Parathyroid adenoma (tissue), 2 donors: ENCODE measurements at regions not wholly inside any gene's neighbourhood (a gene's known extent, or its start where the extent isn't known, plus 50 kb on each side); places are given as distances from the start of the nearest gene placed in this dataset.

Source experiments
- H2AFZ ChIP-seq: fragments of 300-600 bp; sonication (generic); one replicate; pipeline ENCODE4 v1.7.0; 2017; ENCODE audit warnings: antibody characterized with exemption, mild to moderate bottlenecking
- H3K27ac ChIP-seq: fragments of 300-600 bp; sonication (generic); one replicate; pipeline ENCODE4 v1.7.0; 2017
- H3K27me3 ChIP-seq: fragments of 300-600 bp; sonication (generic); one replicate; pipeline ENCODE4 v1.7.0; 2017; ENCODE audit warnings: low read length; ENCODE audit not compliant: control insufficient read depth, insufficient read depth
- H3K36me3 ChIP-seq: fragments of 300-600 bp; sonication (generic); one replicate; pipeline ENCODE4 v1.7.0; 2017; ENCODE audit warnings: low read length; ENCODE audit not compliant: control insufficient read depth, insufficient read depth
- H3K4me1 ChIP-seq: fragments of 300-600 bp; sonication (generic); one replicate; pipeline ENCODE4 v1.7.0; 2017; ENCODE audit warnings: control low read depth
- H3K4me2 ChIP-seq: fragments of 300-600 bp; sonication (generic); one replicate; pipeline ENCODE4 v1.7.0; 2017; ENCODE audit warnings: low read length
- H3K4me3 ChIP-seq: fragments of 300-600 bp; sonication (generic); one replicate; pipeline ENCODE4 v1.7.0; 2017; ENCODE audit warnings: low read depth, low read length
- H3K79me2 ChIP-seq: fragments of 300-600 bp; sonication (generic); one replicate; pipeline ENCODE4 v1.7.0; 2017; ENCODE audit warnings: control low read depth
- H3K9ac ChIP-seq: fragments of 300-600 bp; sonication (generic); one replicate; pipeline ENCODE4 v1.7.0; 2017; ENCODE audit warnings: mild to moderate bottlenecking
- H3K9me3 ChIP-seq: fragments of 300-600 bp; sonication (generic); one replicate; pipeline ENCODE4 v1.7.0; 2017; ENCODE audit warnings: low read length; ENCODE audit not compliant: control insufficient read depth
- TF ChIP-seq, protein P1 (sequence below): fragments of 300-600 bp; sonication (generic); IDR thresholded peaks from one replicate; pipeline ENCODE4 v1.7.0; 2017; ENCODE audit warnings: antibody characterized with exemption, mild to moderate bottlenecking
- donor health status: primary hyperparathyroidism.

DNA sequence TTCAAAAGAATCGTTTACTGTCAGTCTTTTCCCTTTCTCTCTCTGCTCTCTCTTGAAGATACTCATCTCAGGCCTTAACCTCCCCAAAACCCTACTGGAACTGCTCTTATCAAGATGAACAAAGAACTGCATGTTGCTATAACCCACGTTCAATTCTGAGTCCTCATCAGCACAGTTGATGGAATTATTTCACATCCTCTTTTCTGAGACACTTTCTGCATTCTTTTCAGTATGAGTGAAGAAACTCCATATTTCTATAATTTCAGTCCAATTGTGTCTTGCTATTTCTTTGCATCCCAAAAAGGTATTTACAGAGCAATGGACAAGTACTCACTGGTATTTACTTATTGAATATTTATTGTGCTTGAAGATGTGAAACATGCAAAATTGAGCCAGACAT, 160.1 kb upstream of the CPNE8 start:
- TF ChIP-seq, protein P1, sequence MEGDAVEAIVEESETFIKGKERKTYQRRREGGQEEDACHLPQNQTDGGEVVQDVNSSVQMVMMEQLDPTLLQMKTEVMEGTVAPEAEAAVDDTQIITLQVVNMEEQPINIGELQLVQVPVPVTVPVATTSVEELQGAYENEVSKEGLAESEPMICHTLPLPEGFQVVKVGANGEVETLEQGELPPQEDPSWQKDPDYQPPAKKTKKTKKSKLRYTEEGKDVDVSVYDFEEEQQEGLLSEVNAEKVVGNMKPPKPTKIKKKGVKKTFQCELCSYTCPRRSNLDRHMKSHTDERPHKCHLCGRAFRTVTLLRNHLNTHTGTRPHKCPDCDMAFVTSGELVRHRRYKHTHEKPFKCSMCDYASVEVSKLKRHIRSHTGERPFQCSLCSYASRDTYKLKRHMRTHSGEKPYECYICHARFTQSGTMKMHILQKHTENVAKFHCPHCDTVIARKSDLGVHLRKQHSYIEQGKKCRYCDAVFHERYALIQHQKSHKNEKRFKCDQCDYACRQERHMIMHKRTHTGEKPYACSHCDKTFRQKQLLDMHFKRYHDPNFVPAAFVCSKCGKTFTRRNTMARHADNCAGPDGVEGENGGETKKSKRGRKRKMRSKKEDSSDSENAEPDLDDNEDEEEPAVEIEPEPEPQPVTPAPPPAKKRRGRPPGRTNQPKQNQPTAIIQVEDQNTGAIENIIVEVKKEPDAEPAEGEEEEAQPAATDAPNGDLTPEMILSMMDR = no peak
- no peaks in the 10 kb centered on the region for H3K9me3 ChIP-seq
- no peak overlapping the region for H2AFZ ChIP-seq
- no peaks in the 10 kb centered on the region for H3K27me3 ChIP-seq
- no peak overlapping the region for H3K4me3 ChIP-seq
- H3K9ac ChIP-seq = no peak overlapping the region
- no peaks in the 10 kb centered on the region for H3K4me1 ChIP-seq
- H3K36me3 ChIP-seq = no peaks in the 10 kb centered on the region
- no peak overlapping the region for H3K27ac ChIP-seq
- no peak overlapping the region for H3K4me2 ChIP-seq
- H3K79me2 ChIP-seq = no peaks in the 10 kb centered on the region

GRCh38 chr12:39064708-39065107, 159.3 kb upstream of the CPNE8 start:
- no peak overlapping the region for H3K4me2 ChIP-seq
- no peak overlapping the region for H3K9ac ChIP-seq
- H3K4me1 ChIP-seq = no peaks in the 10 kb centered on the region
- no peaks in the 10 kb centered on the region for H3K36me3 ChIP-seq
- no peak overlapping the region for H3K27ac ChIP-seq
- H3K4me3 ChIP-seq = no peak overlapping the region
- no peaks in the 10 kb centered on the region for H3K79me2 ChIP-seq
- TF ChIP-seq, protein P1 = no peak
- no peak overlapping the region for H2AFZ ChIP-seq
- no peaks in the 10 kb centered on the region for H3K9me3 ChIP-seq
- no peaks in the 10 kb centered on the region for H3K27me3 ChIP-seq

GRCh38 chr12:39062266-39062996, 157.0 kb upstream of the CPNE8 start:
- Histone ChIP-seq H3K4me2 (no peak overlapping the region), H3K79me2 (no peaks in the 10 kb centered on the region), H3K4me1 (no peaks in the 10 kb centered on the region), H3K27me3 (no peaks in the 10 kb centered on the region), H3K4me3 (no peak overlapping the region), H2AFZ (no peak overlapping the region), H3K9ac (no peak overlapping the region), H3K9me3 (no peaks in the 10 kb centered on the region), H3K36me3 (no peaks in the 10 kb centered on the region), H3K27ac (no peak overlapping the region)
- TF ChIP-seq, protein P1 = no peak

- no peak overlapping the region for H3K9ac ChIP-seq
- no peak overlapping the region for H3K4me2 ChIP-seq
Measured at GRCh38 chr12:39061576-39061975, 156.2 kb upstream of the CPNE8 start.

More at GRCh38 chr12:39061576-39061975, 156.2 kb upstream of the CPNE8 start:
- TF ChIP-seq, protein P1 = no peak
- H3K9me3 ChIP-seq = no peaks in the 10 kb centered on the region
- H3K4me1 ChIP-seq = no peaks in the 10 kb centered on the region
- H3K79me2 ChIP-seq = no peaks in the 10 kb centered on the region
- no peak overlapping the region for H2AFZ ChIP-seq
- H3K27me3 ChIP-seq = no peaks in the 10 kb centered on the region
- no peaks in the 10 kb centered on the region for H3K36me3 ChIP-seq
- H3K27ac ChIP-seq = no peak overlapping the region
- no peak overlapping the region for H3K4me3 ChIP-seq
